ENCODE measurements at regions not wholly inside any gene's neighbourhood (a gene's known extent, or its start where the extent isn't known, plus 50 kb on each side); places are given as distances from the start of the nearest gene placed in this dataset.

DNA sequence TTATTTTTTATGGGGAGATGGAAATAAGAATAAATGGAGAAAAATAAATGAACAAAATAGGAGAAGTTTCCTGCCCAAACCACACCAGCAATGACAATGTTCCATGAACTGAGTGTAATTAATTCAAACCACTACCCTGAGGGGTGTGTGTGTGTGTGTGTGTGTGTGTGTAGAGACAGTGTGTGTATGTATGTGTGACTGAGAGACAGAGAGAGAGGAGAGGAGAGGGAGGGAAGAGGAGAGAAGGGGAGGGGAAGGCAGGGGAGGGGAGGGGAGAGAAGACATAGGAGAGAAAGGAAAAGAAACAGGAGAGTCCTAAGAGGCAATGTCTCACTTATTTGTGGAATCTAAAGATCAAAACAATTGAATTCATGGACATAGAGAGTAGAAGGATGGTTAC is 65.0 kb upstream of the POU2AF1 start:
- Mint-ChIP-seq H3K27ac (no peak overlapping the region), H3K27me3 (ENCODE audit: low read depth, poor library complexity) (peaks cover 26% of the 10 kb centered on the region), H3K4me3 (no peak overlapping the region), H3K4me1 (peaks cover 25% of the 10 kb centered on the region), H3K9me3 (no peaks in the 10 kb centered on the region), H3K36me3 (ENCODE audit: low read depth) (no peaks in the 10 kb centered on the region)
- TF ChIP-seq, protein P1, sequence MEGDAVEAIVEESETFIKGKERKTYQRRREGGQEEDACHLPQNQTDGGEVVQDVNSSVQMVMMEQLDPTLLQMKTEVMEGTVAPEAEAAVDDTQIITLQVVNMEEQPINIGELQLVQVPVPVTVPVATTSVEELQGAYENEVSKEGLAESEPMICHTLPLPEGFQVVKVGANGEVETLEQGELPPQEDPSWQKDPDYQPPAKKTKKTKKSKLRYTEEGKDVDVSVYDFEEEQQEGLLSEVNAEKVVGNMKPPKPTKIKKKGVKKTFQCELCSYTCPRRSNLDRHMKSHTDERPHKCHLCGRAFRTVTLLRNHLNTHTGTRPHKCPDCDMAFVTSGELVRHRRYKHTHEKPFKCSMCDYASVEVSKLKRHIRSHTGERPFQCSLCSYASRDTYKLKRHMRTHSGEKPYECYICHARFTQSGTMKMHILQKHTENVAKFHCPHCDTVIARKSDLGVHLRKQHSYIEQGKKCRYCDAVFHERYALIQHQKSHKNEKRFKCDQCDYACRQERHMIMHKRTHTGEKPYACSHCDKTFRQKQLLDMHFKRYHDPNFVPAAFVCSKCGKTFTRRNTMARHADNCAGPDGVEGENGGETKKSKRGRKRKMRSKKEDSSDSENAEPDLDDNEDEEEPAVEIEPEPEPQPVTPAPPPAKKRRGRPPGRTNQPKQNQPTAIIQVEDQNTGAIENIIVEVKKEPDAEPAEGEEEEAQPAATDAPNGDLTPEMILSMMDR (IDR thresholded peaks at IDR 0.05), result no peak
- no peak for DNase-seq

GRCh38 chr11:111443640-111444039 is 64.6 kb upstream of the POU2AF1 start:
- H3K36me3 Mint-ChIP-seq (ENCODE audit: low read depth), result no peaks in the 10 kb centered on the region
- H3K9me3 Mint-ChIP-seq, result no peaks in the 10 kb centered on the region
- peaks cover 22% of the 10 kb centered on the region for H3K4me1 Mint-ChIP-seq
- no peak for DNase-seq
- H3K27ac Mint-ChIP-seq, result no peak overlapping the region
- H3K27me3 Mint-ChIP-seq (ENCODE audit: low read depth, poor library complexity), result peaks cover 26% of the 10 kb centered on the region
- TF ChIP-seq, protein P1 (IDR thresholded peaks at IDR 0.05), result no peak
- H3K4me3 Mint-ChIP-seq, result no peak overlapping the region

- Mint-ChIP-seq H3K27ac (no peak overlapping the region), H3K9me3 (no peaks in the 10 kb centered on the region), H3K4me3 (no peak overlapping the region), H3K36me3 (ENCODE audit: low read depth) (no peaks in the 10 kb centered on the region), H3K4me1 (peaks cover 21% of the 10 kb centered on the region), H3K27me3 (ENCODE audit: low read depth, poor library complexity) (peaks cover 26% of the 10 kb centered on the region)
- TF ChIP-seq, protein P1 (IDR thresholded peaks at IDR 0.05), result no peak
- DNase-seq, result no peak
Observed at GRCh38 chr11:111443032-111443431, 64.0 kb upstream of the POU2AF1 start.

- no peak overlapping the region for H3K4me3 Mint-ChIP-seq
Observed at GRCh38 chr11:111441443-111441842, 62.4 kb upstream of the POU2AF1 start.

GRCh38 chr11:111440416-111441205 is 61.5 kb upstream of the POU2AF1 start:
- Mint-ChIP-seq H3K9me3 (no peaks in the 10 kb centered on the region), H3K27me3 (ENCODE audit: low read depth, poor library complexity) (peaks cover 33% of the 10 kb centered on the region), H3K4me3 (no peak overlapping the region), H3K4me1 (peaks cover 32% of the 10 kb centered on the region), H3K36me3 (ENCODE audit: low read depth) (no peaks in the 10 kb centered on the region), H3K27ac (no peak overlapping the region)
- TF ChIP-seq, protein P1 (IDR thresholded peaks at IDR 0.05), result no peak
- DNase-seq, result no peak

More at GRCh38 chr11:111441443-111441842, 62.4 kb upstream of the POU2AF1 start:
- H3K9me3 Mint-ChIP-seq, result no peaks in the 10 kb centered on the region
- H3K27me3 Mint-ChIP-seq (ENCODE audit: low read depth, poor library complexity), result peaks cover 30% of the 10 kb centered on the region
- TF ChIP-seq, protein P1 (IDR thresholded peaks at IDR 0.05), result no peak
- DNase-seq, result no peak
- no peaks in the 10 kb centered on the region for H3K36me3 Mint-ChIP-seq (ENCODE audit: low read depth)
- H3K27ac Mint-ChIP-seq, result no peak overlapping the region
- peaks cover 28% of the 10 kb centered on the region for H3K4me1 Mint-ChIP-seq

DNA sequence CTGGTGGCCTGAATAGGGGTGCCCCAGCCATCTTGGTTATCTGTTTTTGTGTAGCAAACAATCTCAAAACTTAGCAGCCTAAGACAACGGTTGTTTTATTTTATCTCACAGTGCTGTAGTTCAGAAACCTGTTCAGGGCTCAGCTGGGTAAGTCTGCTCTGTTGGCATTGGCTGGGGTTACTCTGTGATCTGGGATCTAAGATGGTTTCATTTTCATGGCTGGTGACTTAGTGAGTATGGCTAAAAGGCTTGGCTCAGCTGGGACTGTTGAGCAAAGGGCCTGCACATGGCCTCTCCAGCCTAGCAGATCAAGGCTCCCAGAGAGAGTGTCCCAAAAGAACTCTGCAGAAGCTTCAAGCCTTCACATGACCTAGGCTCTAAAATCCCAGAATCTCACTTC is 60.8 kb upstream of the POU2AF1 start:
- Mint-ChIP-seq H3K27ac (no peak overlapping the region), H3K27me3 (ENCODE audit: low read depth, poor library complexity) (peaks cover 33% of the 10 kb centered on the region), H3K4me1 (peaks cover 39% of the 10 kb centered on the region), H3K4me3 (no peak overlapping the region), H3K36me3 (ENCODE audit: low read depth) (no peaks in the 10 kb centered on the region), H3K9me3 (no peaks in the 10 kb centered on the region)
- TF ChIP-seq, protein P1 (IDR thresholded peaks at IDR 0.05), result no peak
- no peak for DNase-seq

Measured in nephron progenitor cell (in vitro differentiated cells).